ENCODE measurements at regions not wholly inside any gene's neighbourhood (a gene's known extent, or its start where the extent isn't known, plus 50 kb on each side); places are given as distances from the start of the nearest gene placed in this dataset.

DNA sequence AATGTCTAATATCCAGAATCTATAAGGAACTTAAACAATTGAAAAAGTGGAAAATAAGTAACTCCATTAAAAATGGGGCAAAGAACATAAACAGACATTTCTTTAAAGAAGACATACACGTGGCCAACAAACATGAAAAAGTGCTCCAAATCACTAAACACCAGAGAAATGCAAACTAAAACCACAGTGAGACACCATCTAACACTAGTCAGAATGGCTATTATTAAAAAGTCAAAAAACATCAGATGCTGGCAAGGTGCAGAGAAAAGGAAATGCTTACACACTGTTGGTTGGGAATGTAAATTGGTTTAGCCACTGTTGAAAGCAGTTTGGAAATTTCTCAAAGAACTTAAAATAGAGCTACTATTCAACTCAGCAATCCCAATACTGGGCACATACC is 169.2 kb upstream of the MANEA start:
- TF ChIP-seq, protein P1, sequence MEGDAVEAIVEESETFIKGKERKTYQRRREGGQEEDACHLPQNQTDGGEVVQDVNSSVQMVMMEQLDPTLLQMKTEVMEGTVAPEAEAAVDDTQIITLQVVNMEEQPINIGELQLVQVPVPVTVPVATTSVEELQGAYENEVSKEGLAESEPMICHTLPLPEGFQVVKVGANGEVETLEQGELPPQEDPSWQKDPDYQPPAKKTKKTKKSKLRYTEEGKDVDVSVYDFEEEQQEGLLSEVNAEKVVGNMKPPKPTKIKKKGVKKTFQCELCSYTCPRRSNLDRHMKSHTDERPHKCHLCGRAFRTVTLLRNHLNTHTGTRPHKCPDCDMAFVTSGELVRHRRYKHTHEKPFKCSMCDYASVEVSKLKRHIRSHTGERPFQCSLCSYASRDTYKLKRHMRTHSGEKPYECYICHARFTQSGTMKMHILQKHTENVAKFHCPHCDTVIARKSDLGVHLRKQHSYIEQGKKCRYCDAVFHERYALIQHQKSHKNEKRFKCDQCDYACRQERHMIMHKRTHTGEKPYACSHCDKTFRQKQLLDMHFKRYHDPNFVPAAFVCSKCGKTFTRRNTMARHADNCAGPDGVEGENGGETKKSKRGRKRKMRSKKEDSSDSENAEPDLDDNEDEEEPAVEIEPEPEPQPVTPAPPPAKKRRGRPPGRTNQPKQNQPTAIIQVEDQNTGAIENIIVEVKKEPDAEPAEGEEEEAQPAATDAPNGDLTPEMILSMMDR (IDR thresholded peaks at IDR 0.05), result no peak
- TF ChIP-seq FOSL2 (IDR thresholded peaks at IDR 0.05; ENCODE audit: borderline replicate concordance, low read depth) (no peak), TAF1 (IDR thresholded peaks at IDR 0.05; ENCODE audit: borderline replicate concordance, low read depth, low read length) (no peak), GABPA (IDR thresholded peaks at IDR 0.05; ENCODE audit: low read depth) (no peak)
